ENCODE measurements at regions not wholly inside any gene's neighbourhood (a gene's known extent, or its start where the extent isn't known, plus 50 kb on each side); places are given as distances from the start of the nearest gene placed in this dataset.

DNA sequence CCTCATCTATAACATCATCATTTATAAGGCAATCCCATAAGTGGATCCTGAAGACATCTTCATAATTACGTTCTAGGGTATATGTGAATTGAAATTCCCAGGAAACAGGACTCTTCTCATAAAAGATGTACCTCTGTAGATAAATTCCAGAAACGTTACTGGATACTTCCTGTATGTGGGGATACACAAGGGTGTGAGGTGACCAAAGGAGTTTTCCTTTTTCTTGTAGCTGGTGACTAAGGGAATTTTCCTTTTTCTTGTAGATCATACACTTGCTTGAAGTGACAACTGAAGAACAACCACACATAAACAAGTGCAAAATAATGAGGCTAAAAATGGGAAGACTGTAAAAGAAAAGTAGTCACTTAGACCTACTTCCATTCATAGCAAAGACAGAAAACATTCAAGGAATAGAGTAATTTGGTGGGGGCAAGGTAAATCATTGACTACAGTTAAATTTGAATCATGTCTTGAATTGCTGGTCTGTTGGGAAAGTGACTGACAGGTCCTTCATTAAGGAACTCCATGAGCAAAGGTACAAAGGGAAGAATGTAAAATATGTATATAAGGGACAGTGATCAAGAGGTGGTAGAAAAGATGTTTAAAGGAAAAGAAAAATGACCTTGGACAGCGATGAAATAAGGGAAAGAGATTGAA, 53.2 kb upstream of the UBE2E3 start:
- TF ChIP-seq EZH2 (optimal IDR thresholded peaks at IDR 0.05; ENCODE audit: low read depth, low read length) (no peak), EZH2phosphoT487 (IDR thresholded peaks at IDR 0.05; ENCODE audit: low read length) (no peak)
- TF ChIP-seq, protein P1, sequence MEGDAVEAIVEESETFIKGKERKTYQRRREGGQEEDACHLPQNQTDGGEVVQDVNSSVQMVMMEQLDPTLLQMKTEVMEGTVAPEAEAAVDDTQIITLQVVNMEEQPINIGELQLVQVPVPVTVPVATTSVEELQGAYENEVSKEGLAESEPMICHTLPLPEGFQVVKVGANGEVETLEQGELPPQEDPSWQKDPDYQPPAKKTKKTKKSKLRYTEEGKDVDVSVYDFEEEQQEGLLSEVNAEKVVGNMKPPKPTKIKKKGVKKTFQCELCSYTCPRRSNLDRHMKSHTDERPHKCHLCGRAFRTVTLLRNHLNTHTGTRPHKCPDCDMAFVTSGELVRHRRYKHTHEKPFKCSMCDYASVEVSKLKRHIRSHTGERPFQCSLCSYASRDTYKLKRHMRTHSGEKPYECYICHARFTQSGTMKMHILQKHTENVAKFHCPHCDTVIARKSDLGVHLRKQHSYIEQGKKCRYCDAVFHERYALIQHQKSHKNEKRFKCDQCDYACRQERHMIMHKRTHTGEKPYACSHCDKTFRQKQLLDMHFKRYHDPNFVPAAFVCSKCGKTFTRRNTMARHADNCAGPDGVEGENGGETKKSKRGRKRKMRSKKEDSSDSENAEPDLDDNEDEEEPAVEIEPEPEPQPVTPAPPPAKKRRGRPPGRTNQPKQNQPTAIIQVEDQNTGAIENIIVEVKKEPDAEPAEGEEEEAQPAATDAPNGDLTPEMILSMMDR (IDR thresholded peaks at IDR 0.05; ENCODE audit: low read length), result no peak
- Histone ChIP-seq H3K36me3 (replicated peaks; ENCODE audit: insufficient read depth, low read length) (no peaks in the 10 kb centered on the region), H3K4me2 (ENCODE audit: low read depth, low read length) (no peak overlapping the region), H3K79me2 (ENCODE audit: low read length) (no peaks in the 10 kb centered on the region), H3K9ac (ENCODE audit: low read length) (no peak overlapping the region), H4K20me1 (ENCODE audit: insufficient read depth, low read length) (no peaks in the 10 kb centered on the region), H3K4me3 (ENCODE audit: low read length) (no peak overlapping the region), H3K9me2 (replicated peaks; ENCODE audit: insufficient read depth, low read length) (no peaks in the 10 kb centered on the region), H3F3A (ENCODE audit: insufficient read depth, low read length) (no peaks in the 10 kb centered on the region), H3K9me3 (replicated peaks; ENCODE audit: insufficient read depth, low read length) (no peaks in the 10 kb centered on the region), H3K27ac (ENCODE audit: low read length) (no peak overlapping the region), H2AFZ (ENCODE audit: low read length) (no peak overlapping the region), H3K27me3 (replicated peaks; ENCODE audit: insufficient read depth, low read length) (no peaks in the 10 kb centered on the region), H3K4me1 (ENCODE audit: low read length) (no peaks in the 10 kb centered on the region)
- DNase-seq, result no peak

DNA sequence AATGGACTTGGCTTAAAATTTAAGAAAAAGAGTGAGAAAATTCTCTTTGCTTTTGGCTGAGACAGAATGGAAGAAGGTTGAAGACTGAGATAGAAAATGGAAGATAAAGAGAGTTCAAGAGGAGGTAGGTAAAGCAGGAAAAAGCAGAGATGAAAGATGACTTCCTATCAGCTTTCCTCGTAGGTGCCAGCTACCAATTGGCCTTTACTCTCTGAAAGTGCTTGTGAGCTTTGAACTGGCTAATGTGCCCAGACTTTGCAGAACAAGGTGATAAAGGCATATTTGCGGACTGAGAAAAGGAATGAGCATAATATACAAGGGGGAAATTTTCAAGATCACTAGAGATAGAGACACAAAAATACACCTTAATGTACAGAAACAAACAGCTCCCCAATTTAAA, 54.7 kb upstream of the UBE2E3 start:
- Histone ChIP-seq H3K4me2 (ENCODE audit: low read depth, low read length) (no peak overlapping the region), H3K9me3 (replicated peaks; ENCODE audit: insufficient read depth, low read length) (no peaks in the 10 kb centered on the region), H3K27me3 (replicated peaks; ENCODE audit: insufficient read depth, low read length) (no peaks in the 10 kb centered on the region), H3K79me2 (ENCODE audit: low read length) (no peaks in the 10 kb centered on the region), H3K4me1 (ENCODE audit: low read length) (no peaks in the 10 kb centered on the region), H3F3A (ENCODE audit: insufficient read depth, low read length) (no peaks in the 10 kb centered on the region), H3K4me3 (ENCODE audit: low read length) (no peak overlapping the region), H3K9ac (ENCODE audit: low read length) (no peak overlapping the region), H2AFZ (ENCODE audit: low read length) (no peak overlapping the region), H4K20me1 (ENCODE audit: insufficient read depth, low read length) (no peaks in the 10 kb centered on the region), H3K36me3 (replicated peaks; ENCODE audit: insufficient read depth, low read length) (no peaks in the 10 kb centered on the region), H3K9me2 (replicated peaks; ENCODE audit: insufficient read depth, low read length) (no peaks in the 10 kb centered on the region), H3K27ac (ENCODE audit: low read length) (no peak overlapping the region)
- TF ChIP-seq EZH2 (optimal IDR thresholded peaks at IDR 0.05; ENCODE audit: low read depth, low read length) (no peak), EZH2phosphoT487 (IDR thresholded peaks at IDR 0.05; ENCODE audit: low read length) (no peak)
- TF ChIP-seq, protein P1 (IDR thresholded peaks at IDR 0.05; ENCODE audit: low read length), result no peak
- DNase-seq, result no peak

DNA sequence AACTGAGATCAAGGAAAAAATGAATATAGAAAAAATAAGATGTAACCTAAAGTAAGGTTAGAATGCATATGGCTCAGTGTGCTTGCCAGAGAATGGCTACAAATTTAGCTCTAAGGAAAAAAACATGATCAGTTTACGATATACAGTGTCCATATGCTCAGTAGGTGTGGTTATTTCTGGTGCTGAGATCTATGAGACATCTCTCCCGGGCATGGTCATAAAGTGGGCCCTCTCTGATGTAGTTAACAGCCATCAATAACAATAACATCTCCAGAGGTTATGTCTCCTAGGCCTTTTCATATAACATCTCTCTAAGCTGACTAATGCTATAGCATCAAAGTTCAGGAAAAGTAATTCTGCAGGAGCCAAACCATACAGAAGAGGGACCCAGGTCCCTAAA, 56.3 kb upstream of the UBE2E3 start:
- H3K9ac ChIP-seq (ENCODE audit: low read length), result no peak overlapping the region
- no peaks in the 10 kb centered on the region for H3K27me3 ChIP-seq (replicated peaks; ENCODE audit: insufficient read depth, low read length)
- no peak overlapping the region for H3K4me3 ChIP-seq (ENCODE audit: low read length)
- no peaks in the 10 kb centered on the region for H3K36me3 ChIP-seq (replicated peaks; ENCODE audit: insufficient read depth, low read length)
- no peaks in the 10 kb centered on the region for H3K4me1 ChIP-seq (ENCODE audit: low read length)
- H3K4me2 ChIP-seq (ENCODE audit: low read depth, low read length), result no peak overlapping the region
- H3K79me2 ChIP-seq (ENCODE audit: low read length), result no peaks in the 10 kb centered on the region
- H3K27ac ChIP-seq (ENCODE audit: low read length), result no peak overlapping the region
- H3K9me3 ChIP-seq (replicated peaks; ENCODE audit: insufficient read depth, low read length), result no peaks in the 10 kb centered on the region
- H4K20me1 ChIP-seq (ENCODE audit: insufficient read depth, low read length), result no peaks in the 10 kb centered on the region
- no peak for TF ChIP-seq EZH2phosphoT487 (IDR thresholded peaks at IDR 0.05; ENCODE audit: low read length)
- no peak overlapping the region for H2AFZ ChIP-seq (ENCODE audit: low read length)
- no peaks in the 10 kb centered on the region for H3F3A ChIP-seq (ENCODE audit: insufficient read depth, low read length)
- no peaks in the 10 kb centered on the region for H3K9me2 ChIP-seq (replicated peaks; ENCODE audit: insufficient read depth, low read length)
- DNase-seq, result no peak

DNA sequence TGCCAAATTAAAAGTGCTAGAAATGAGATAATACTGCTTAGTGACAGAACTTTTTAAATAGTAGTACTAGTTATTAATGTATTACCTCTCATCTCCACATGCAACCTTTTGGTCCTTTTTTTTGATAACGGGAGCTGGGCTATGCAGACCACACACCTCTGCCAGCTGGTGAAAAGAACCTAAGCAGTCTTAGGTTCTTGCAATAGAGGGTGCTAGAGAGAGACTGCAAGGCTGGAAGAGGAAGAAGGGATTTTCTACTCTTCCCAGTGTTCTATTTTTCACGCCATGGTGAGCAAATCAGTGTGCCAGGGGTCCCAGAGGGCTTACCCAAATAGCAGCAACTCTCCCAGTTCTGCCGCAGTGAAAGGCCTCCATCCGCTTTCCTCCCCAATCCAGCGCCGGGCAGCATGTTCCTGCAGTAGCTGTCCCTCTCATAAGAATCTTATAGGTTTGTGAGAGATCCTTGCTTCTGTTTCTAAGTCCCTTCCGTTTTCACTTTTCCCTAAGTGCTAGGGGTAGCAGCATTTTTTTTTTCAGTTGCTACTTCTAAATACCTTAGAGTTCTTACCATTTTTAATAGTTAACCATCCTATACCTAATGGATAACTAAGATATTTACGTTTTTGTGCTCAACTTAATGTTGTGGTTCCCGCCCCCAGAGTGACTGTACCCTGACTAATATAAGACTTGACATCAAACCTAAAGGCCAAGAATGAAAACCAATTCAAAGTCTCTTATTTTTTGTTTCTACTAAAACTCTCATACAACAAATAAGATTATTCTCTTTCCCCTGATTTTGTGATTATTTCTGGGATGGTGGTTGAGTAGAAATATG, 69.4 kb upstream of the UBE2E3 start:
- H3K36me3 ChIP-seq (replicated peaks; ENCODE audit: insufficient read depth, low read length), result no peaks in the 10 kb centered on the region
- TF ChIP-seq, protein P1 (IDR thresholded peaks at IDR 0.05; ENCODE audit: low read length), result no peak
- no peak for DNase-seq
- H2AFZ ChIP-seq (ENCODE audit: low read length), result no peak overlapping the region
- no peak overlapping the region for H3K4me3 ChIP-seq (ENCODE audit: low read length)
- H3K79me2 ChIP-seq (ENCODE audit: low read length), result no peaks in the 10 kb centered on the region
- H3F3A ChIP-seq (ENCODE audit: insufficient read depth, low read length), result no peaks in the 10 kb centered on the region
- no peak overlapping the region for H3K9ac ChIP-seq (ENCODE audit: low read length)
- no peaks in the 10 kb centered on the region for H3K9me2 ChIP-seq (replicated peaks; ENCODE audit: insufficient read depth, low read length)
- no peaks in the 10 kb centered on the region for H3K27me3 ChIP-seq (replicated peaks; ENCODE audit: insufficient read depth, low read length)
- no peaks in the 10 kb centered on the region for H4K20me1 ChIP-seq (ENCODE audit: insufficient read depth, low read length)
- H3K4me1 ChIP-seq (ENCODE audit: low read length), result no peaks in the 10 kb centered on the region
- no peak overlapping the region for H3K27ac ChIP-seq (ENCODE audit: low read length)
- no peaks in the 10 kb centered on the region for H3K9me3 ChIP-seq (replicated peaks; ENCODE audit: insufficient read depth, low read length)
- H3K4me2 ChIP-seq (ENCODE audit: low read depth, low read length), result no peak overlapping the region
